Aorta (tissue), 5 donors: ENCODE measurements at regions not wholly inside any gene's neighbourhood (a gene's known extent, or its start where the extent isn't known, plus 50 kb on each side); places are given as distances from the start of the nearest gene placed in this dataset.

Experiments
- ATAC-seq: fragments of 200-7000 bp; cut with Tn5 transposase; one replicate; pipeline ENCODE4 v1.9.1; 2022; ENCODE audit warnings: moderate library complexity; ENCODE audit not compliant: low FRiP score
- DNase-seq, 2 donors: peaks; one replicate each; pipeline ENCODE4 v3.0.0-alpha.2; 2020
- H3K27ac ChIP-seq, 2 donors: one replicate each; pipeline ENCODE4 v1.5.1; 2013; ENCODE audit warnings: low read length in 2 of 2, mild to moderate bottlenecking in 2 of 2, moderate library complexity in 2 of 2, control low read depth in 1 of 2, inconsistent platforms in 1 of 2, low read depth in 1 of 2
- H3K27me3 ChIP-seq, 2 donors: one replicate each; pipeline ENCODE4 v1.6.1; 2013; ENCODE audit warnings: control low read depth in 1 of 2, low read length in 1 of 2, mild to moderate bottlenecking in 1 of 2, moderate library complexity in 1 of 2; ENCODE audit not compliant: insufficient read depth in 2 of 2, control insufficient read depth in 1 of 2
- H3K36me3 ChIP-seq, 2 donors: one replicate each; pipeline ENCODE4 v1.6.1; 2013; ENCODE audit warnings: control low read depth in 1 of 2, low read length in 1 of 2, mild to moderate bottlenecking in 1 of 2; ENCODE audit not compliant: insufficient read depth in 2 of 2, control insufficient read depth in 1 of 2
- H3K4me1 ChIP-seq, 2 donors: one replicate each; pipeline ENCODE4 v1.6.1; 2013; ENCODE audit warnings: low read length in 2 of 2, control low read depth in 1 of 2, mild to moderate bottlenecking in 1 of 2, moderate library complexity in 1 of 2; ENCODE audit not compliant: insufficient read depth in 2 of 2, control insufficient read depth in 1 of 2
- H3K4me3 ChIP-seq, 2 donors: one replicate each; pipeline ENCODE4 v1.5.1; 2013; ENCODE audit warnings: low read length in 2 of 2, control low read depth in 1 of 2, mild to moderate bottlenecking in 1 of 2
- H3K9me3 ChIP-seq: one replicate; pipeline ENCODE4 v1.6.1; 2013; ENCODE audit warnings: mild to moderate bottlenecking, low read length; ENCODE audit not compliant: control insufficient read depth
- WGBS, 2 donors: extraction: QIAGEN DNeasy Blood & Tissue Kit; methylation state at CpG; one replicate each; pipeline ENCODE4 v1.1.7; 2013; 5-methylcytosine and 5-hydroxymethylcytosine counted together
- intact Hi-C, 2 donors: fragments of 100-400 bp; cut with DNase I; formaldehyde crosslinking; loops; one replicate each; pipeline versions ENCODE4 v1.14.2 to v1.15.0; 2022
- donor health status: healthy with polysubstance abuse.
- donor health status: Bipolar disorder and iron deficiency.
- donor health status: DM: no; HTN: no; CAD: no.
- donor health status: DM: no; HTN: no; CAD: no.
- donor health status: DM: yes; HTN: yes; CAD: no.

GRCh38 chr18:24721388-24721787, 261.0 kb downstream of the HRH4 start:
- H3K27ac ChIP-seq, result no peak overlapping the region
- no peak for ATAC-seq
- H3K9me3 ChIP-seq, result no peaks in the 10 kb centered on the region
- H3K4me1 ChIP-seq, result no peaks in the 10 kb centered on the region
- no peaks in the 10 kb centered on the region for H3K27me3 ChIP-seq
- WGBS, 2 donors, result 39 to 57% methylated on average over 2 of the region's 2 CpGs
- intact Hi-C loops, result loop anchor here in 1 of 2 donors (10.0 kb wide), 1 partner anchor 357 kb away; no protein-coding TSS in a partner anchor
- no peak for DNase-seq
- H3K36me3 ChIP-seq, result no peaks in the 10 kb centered on the region
- no peak overlapping the region for H3K4me3 ChIP-seq

- Histone ChIP-seq H3K4me3 (no peak overlapping the region), H3K27me3 (no peaks in the 10 kb centered on the region), H3K36me3 (no peaks in the 10 kb centered on the region), H3K4me1 (no peaks in the 10 kb centered on the region), H3K9me3 (no peaks in the 10 kb centered on the region), H3K27ac (no peak overlapping the region)
- ATAC-seq (no peak), DNase-seq (no peak)
- WGBS, 2 donors, result 66 to 67% methylated on average over 9 of the region's 9 CpGs
- intact Hi-C loops, result loop anchor here (2.0 to 10.0 kb wide), 5 partner anchors 124 to 369 kb away; no protein-coding TSS in a partner anchor
Measured at GRCh38 chr18:24725644-24726415, 265.4 kb downstream of the HRH4 start.

- DNase-seq, result peak; percentile 71 to 88
- Histone ChIP-seq H3K4me3 (peak overlapping the region; percentile 40 to 71), H3K27ac (no peak overlapping the region), H3K9me3 (no peaks in the 10 kb centered on the region), H3K36me3 (no peaks in the 10 kb centered on the region), H3K27me3 (no peaks in the 10 kb centered on the region), H3K4me1 (no peaks in the 10 kb centered on the region)
- peak; percentile 86 for ATAC-seq
- 21 to 23% methylated on average over 18 of the region's 18 CpGs for WGBS, 2 donors
- intact Hi-C loops, result loop anchor here (2.0 to 10.0 kb wide), 5 partner anchors 125 to 370 kb away; no protein-coding TSS in a partner anchor
Measured at GRCh38 chr18:24726727-24727492, 266.5 kb downstream of the HRH4 start.

- Histone ChIP-seq H3K4me1 (no peaks in the 10 kb centered on the region), H3K36me3 (no peaks in the 10 kb centered on the region), H3K4me3 (no peak overlapping the region), H3K27me3 (no peaks in the 10 kb centered on the region), H3K27ac (no peak overlapping the region), H3K9me3 (no peaks in the 10 kb centered on the region)
- intact Hi-C loops, result loop anchor here (2.0 to 10.0 kb wide), 5 partner anchors 125 to 370 kb away; no protein-coding TSS in a partner anchor
- WGBS, 2 donors, result 68% methylated on average over 6 of the region's 6 CpGs
- ATAC-seq (no peak), DNase-seq (no peak)
Measured at GRCh38 chr18:24727685-24728084, 267.2 kb downstream of the HRH4 start.

GRCh38 chr18:24731158-24731557, 270.7 kb downstream of the HRH4 start:
- no peaks in the 10 kb centered on the region for H3K4me1 ChIP-seq
- no peaks in the 10 kb centered on the region for H3K9me3 ChIP-seq
- intact Hi-C loops, result no loop called here
- no peaks in the 10 kb centered on the region for H3K27me3 ChIP-seq
- no peak overlapping the region for H3K4me3 ChIP-seq
- no peaks in the 10 kb centered on the region for H3K36me3 ChIP-seq
- WGBS, 2 donors, result 81 to 88% methylated on average over 6 of the region's 6 CpGs
- no peak overlapping the region for H3K27ac ChIP-seq
- ATAC-seq, result no peak
- DNase-seq, result no peak

- intact Hi-C loops, result no loop called here
- no peak for ATAC-seq
- Histone ChIP-seq H3K4me1 (no peaks in the 10 kb centered on the region), H3K9me3 (no peaks in the 10 kb centered on the region), H3K36me3 (no peaks in the 10 kb centered on the region), H3K27ac (no peak overlapping the region), H3K4me3 (no peak overlapping the region), H3K27me3 (no peaks in the 10 kb centered on the region)
- no peak for DNase-seq
- WGBS, 2 donors, result 65 to 86% methylated on average over 3 of the region's 3 CpGs
Measured at GRCh38 chr18:24731981-24732380, 271.5 kb downstream of the HRH4 start.

- no peak overlapping the region for H3K4me3 ChIP-seq
- H3K27me3 ChIP-seq, result no peaks in the 10 kb centered on the region
- H3K9me3 ChIP-seq, result no peaks in the 10 kb centered on the region
- H3K36me3 ChIP-seq, result no peaks in the 10 kb centered on the region
- no peak overlapping the region for H3K27ac ChIP-seq
- WGBS, 2 donors, result 82 to 84% methylated on average over 11 of the region's 11 CpGs
- DNase-seq (no peak), ATAC-seq (peak; percentile 43)
- H3K4me1 ChIP-seq, result no peaks in the 10 kb centered on the region
- intact Hi-C loops, result no loop called here
Measured at GRCh38 chr18:24734058-24734457, 273.6 kb downstream of the HRH4 start.

GRCh38 chr18:24735624-24736231, 275.3 kb downstream of the HRH4 start:
- H3K27ac ChIP-seq, result no peak overlapping the region
- intact Hi-C loops, result no loop called here
- ATAC-seq, result no peak
- H3K4me1 ChIP-seq, result no peaks in the 10 kb centered on the region
- H3K27me3 ChIP-seq, result no peaks in the 10 kb centered on the region
- H3K9me3 ChIP-seq, result no peaks in the 10 kb centered on the region
- no peaks in the 10 kb centered on the region for H3K36me3 ChIP-seq
- DNase-seq, result no peak
- 94 to 95% methylated on average over 5 of the region's 5 CpGs for WGBS, 2 donors
- no peak overlapping the region for H3K4me3 ChIP-seq
